ENCODE measurements at regions not wholly inside any gene's neighbourhood (a gene's known extent, or its start where the extent isn't known, plus 50 kb on each side); places are given as distances from the start of the nearest gene placed in this dataset.

DNA sequence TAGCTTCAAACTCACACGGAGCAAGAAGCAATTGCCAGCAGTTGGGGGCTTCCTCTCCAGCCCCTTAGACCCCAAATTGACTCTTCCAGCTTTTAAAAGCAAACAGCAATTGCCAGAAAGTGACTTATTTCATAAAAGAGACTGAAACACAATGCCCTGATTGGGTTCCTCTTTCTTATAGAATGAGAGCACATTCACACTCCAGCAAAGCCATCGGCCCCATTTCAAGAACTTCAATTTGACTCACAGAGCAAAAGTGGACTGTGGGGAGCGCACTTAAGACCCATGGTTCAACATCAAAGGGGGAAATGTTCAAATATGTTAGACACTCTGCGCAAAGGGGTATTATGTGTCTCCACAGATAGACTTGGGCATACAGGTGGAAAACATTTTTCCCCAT lies 484.7 kb downstream of the BCL11A start:
- no peak overlapping the region for H3K27ac ChIP-seq
- no peaks in the 10 kb centered on the region for H3K36me3 ChIP-seq
- no peak overlapping the region for H3K4me3 ChIP-seq
- intact Hi-C loops (cut with DNase I; ENCODE audit: low total_unique reads): no loop called here
- TF ChIP-seq POLR2A (IDR thresholded peaks at IDR 0.05): no peak
- no peak for TF ChIP-seq POLR2AphosphoS5 (IDR thresholded peaks at IDR 0.05)
- TF ChIP-seq CTCF (IDR thresholded peaks at IDR 0.05): no peak
- no peak for TF ChIP-seq EP300 (IDR thresholded peaks at IDR 0.05; ENCODE audit: low read depth)
- DNase-seq: no peak
- no peaks in the 10 kb centered on the region for H3K4me1 ChIP-seq
- H3K9me3 ChIP-seq: no peaks in the 10 kb centered on the region
- in situ Hi-C loops (cut with MboI; ENCODE audit: low pct_ligation_motif_present in 1 of 4, low pct_unique_long_range_greater_than_20kb in 1 of 4, low sequenced_read_pairs in 3 of 4): no loop called here
- no peaks in the 10 kb centered on the region for H3K27me3 ChIP-seq
- 76 to 83% methylated on average over 1 to 4 of the region's 4 CpGs for WGBS, 2 donors (ENCODE audit: low coverage in 1 of 2)

GRCh38 chr2:60067006-60067405 lies 486.4 kb downstream of the BCL11A start:
- H3K36me3 ChIP-seq: no peaks in the 10 kb centered on the region
- no peaks in the 10 kb centered on the region for H3K4me1 ChIP-seq
- intact Hi-C loops (cut with DNase I; ENCODE audit: low total_unique reads): no loop called here
- TF ChIP-seq POLR2A (IDR thresholded peaks at IDR 0.05): no peak
- TF ChIP-seq CTCF (IDR thresholded peaks at IDR 0.05): no peak
- TF ChIP-seq POLR2AphosphoS5 (IDR thresholded peaks at IDR 0.05): no peak
- no peak for TF ChIP-seq EP300 (IDR thresholded peaks at IDR 0.05; ENCODE audit: low read depth)
- no peaks in the 10 kb centered on the region for H3K27me3 ChIP-seq
- WGBS, 2 donors (ENCODE audit: low coverage in 1 of 2): 89% methylated on average over 3 of the region's 3 CpGs; no CpG with 5 or more reads in 1 of the 2 donors
- DNase-seq: no peak
- no peak overlapping the region for H3K4me3 ChIP-seq
- in situ Hi-C loops (cut with MboI; ENCODE audit: low pct_ligation_motif_present in 1 of 4, low pct_unique_long_range_greater_than_20kb in 1 of 4, low sequenced_read_pairs in 3 of 4): no loop called here
- no peak overlapping the region for H3K27ac ChIP-seq
- H3K9me3 ChIP-seq: no peaks in the 10 kb centered on the region

DNA sequence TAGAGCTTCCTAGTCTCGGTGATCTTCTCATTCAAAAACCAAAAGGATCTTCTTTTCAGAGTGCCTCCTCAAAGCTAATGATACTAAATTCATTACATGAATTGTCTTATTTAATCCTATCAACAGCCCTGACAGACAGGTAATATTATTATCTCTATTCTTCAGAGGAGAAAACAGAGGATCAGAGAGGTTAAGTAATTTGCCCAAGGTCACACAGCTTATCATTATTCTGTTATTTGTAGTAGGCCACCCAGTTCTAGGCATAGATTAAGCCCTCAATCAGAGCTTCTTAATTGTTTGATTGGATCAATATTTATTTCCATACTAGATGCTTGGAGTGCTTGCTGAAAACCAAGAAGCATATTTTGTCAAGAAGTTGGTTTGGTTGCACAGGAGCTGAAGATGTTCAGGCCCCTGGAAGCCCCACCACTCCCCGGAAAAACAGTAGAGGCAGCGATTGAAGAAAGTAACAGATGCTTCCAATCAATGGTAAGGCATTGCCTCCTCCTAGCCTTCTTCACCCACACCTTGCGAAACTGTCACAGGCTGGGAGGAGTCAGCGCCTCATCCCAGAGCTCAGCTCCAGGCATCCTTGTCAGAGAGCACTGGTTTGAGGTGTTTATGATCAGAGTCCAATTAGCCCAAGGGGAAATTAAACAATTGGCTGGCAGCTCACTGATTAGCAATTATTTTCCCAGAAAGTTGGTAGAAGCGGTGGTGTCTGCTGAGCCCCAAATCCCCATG lies 487.2 kb downstream of the BCL11A start:
- Histone ChIP-seq H3K27ac (no peak overlapping the region), H3K9me3 (no peaks in the 10 kb centered on the region), H3K4me3 (no peak overlapping the region), H3K36me3 (no peaks in the 10 kb centered on the region), H3K27me3 (no peaks in the 10 kb centered on the region), H3K4me1 (no peaks in the 10 kb centered on the region)
- no peak for DNase-seq
- WGBS, 2 donors (ENCODE audit: low coverage in 1 of 2): 86 to 92% methylated on average over 1 to 6 of the region's 6 CpGs
- in situ Hi-C loops (cut with MboI; ENCODE audit: low pct_ligation_motif_present in 1 of 4, low pct_unique_long_range_greater_than_20kb in 1 of 4, low sequenced_read_pairs in 3 of 4) (no loop called here), intact Hi-C loops (cut with DNase I; ENCODE audit: low total_unique reads) (no loop called here)
- no peak for TF ChIP-seq EP300 (IDR thresholded peaks at IDR 0.05; ENCODE audit: low read depth)

DNA sequence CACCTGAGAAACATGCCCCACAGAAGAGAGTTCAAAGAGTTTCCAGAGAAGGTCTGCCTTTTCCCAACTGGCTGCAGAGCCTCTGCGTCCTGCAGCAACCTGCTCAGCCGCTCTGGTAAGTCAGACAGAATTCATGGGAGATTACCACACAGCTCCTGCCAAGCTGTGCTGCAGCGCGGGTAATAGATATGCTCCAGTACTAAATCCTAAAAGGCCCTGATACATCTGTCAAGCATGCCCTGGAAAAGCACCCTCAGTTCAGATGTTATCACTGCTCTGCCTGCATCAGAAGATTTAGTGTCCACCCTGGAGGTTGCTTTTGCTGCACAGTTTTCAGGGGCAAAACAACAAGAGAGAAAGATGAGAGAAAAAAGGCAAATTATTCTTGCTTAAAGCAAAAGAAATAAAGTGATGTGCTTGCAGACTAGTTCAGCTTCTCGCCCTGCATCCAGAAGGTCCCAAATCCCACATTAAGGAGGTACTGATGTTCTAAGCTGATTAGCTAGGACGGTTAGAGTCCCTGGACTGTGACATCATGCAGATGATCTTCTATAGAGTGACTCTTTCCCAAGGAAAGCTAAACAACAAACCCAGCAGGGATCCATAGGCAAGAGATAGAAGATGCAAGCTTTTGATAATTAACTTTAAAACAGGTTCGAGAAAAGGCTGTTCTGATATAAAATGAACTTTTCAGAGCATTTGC lies 488.6 kb downstream of the BCL11A start:
- 45 to 68% methylated on average over 2 to 7 of the region's 7 CpGs for WGBS, 2 donors (ENCODE audit: low coverage in 1 of 2)
- intact Hi-C loops (cut with DNase I; ENCODE audit: low total_unique reads): no loop called here
- Histone ChIP-seq H3K36me3 (no peaks in the 10 kb centered on the region), H3K27ac (no peak overlapping the region), H3K9me3 (no peaks in the 10 kb centered on the region), H3K4me1 (no peaks in the 10 kb centered on the region), H3K27me3 (no peaks in the 10 kb centered on the region), H3K4me3 (no peak overlapping the region)
- TF ChIP-seq CTCF (IDR thresholded peaks at IDR 0.05): no peak
- no peak for TF ChIP-seq EP300 (IDR thresholded peaks at IDR 0.05; ENCODE audit: low read depth)
- no peak for TF ChIP-seq POLR2A (IDR thresholded peaks at IDR 0.05)
- TF ChIP-seq POLR2AphosphoS5 (IDR thresholded peaks at IDR 0.05): no peak
- in situ Hi-C loops (cut with MboI; ENCODE audit: low pct_ligation_motif_present in 1 of 4, low pct_unique_long_range_greater_than_20kb in 1 of 4, low sequenced_read_pairs in 3 of 4): no loop called here
- no peak for DNase-seq

All from transverse colon (tissue), 4 donors.